Stomach (tissue), 4 donors: ENCODE measurements at regions not wholly inside any gene's neighbourhood (a gene's known extent, or its start where the extent isn't known, plus 50 kb on each side); places are given as distances from the start of the nearest gene placed in this dataset.

Experiments
- EP300 ChIP-seq: sonication (generic); formaldehyde crosslinking; IDR thresholded peaks from one replicate; pipeline ENCODE4 v1.6.1; 2017; ENCODE audit warnings: antibody characterized with exemption
- TF ChIP-seq, protein P1 (sequence below), 7 experiments: fragments of 450-650 bp in 4 of 7; fragments of 200-600 bp in 3 of 7; sonication (generic) in 3 of 7; IDR thresholded peaks; one replicate each; pipeline ENCODE4 v1.5.1; 2016 to 2019; ENCODE audit warnings: antibody characterized with exemption in 7 of 7, control low read depth in 2 of 7, mild to moderate bottlenecking in 1 of 7

GRCh38 chr1:173301507-173301906 is 94.4 kb upstream of the TNFSF4 start:
- TF ChIP-seq, protein P1, sequence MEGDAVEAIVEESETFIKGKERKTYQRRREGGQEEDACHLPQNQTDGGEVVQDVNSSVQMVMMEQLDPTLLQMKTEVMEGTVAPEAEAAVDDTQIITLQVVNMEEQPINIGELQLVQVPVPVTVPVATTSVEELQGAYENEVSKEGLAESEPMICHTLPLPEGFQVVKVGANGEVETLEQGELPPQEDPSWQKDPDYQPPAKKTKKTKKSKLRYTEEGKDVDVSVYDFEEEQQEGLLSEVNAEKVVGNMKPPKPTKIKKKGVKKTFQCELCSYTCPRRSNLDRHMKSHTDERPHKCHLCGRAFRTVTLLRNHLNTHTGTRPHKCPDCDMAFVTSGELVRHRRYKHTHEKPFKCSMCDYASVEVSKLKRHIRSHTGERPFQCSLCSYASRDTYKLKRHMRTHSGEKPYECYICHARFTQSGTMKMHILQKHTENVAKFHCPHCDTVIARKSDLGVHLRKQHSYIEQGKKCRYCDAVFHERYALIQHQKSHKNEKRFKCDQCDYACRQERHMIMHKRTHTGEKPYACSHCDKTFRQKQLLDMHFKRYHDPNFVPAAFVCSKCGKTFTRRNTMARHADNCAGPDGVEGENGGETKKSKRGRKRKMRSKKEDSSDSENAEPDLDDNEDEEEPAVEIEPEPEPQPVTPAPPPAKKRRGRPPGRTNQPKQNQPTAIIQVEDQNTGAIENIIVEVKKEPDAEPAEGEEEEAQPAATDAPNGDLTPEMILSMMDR (IDR thresholded peaks at IDR 0.05) = no peak
- TF ChIP-seq EP300 = no peak
